PFSK-1 (cell line): ENCODE measurements at regions not wholly inside any gene's neighbourhood (a gene's known extent, or its start where the extent isn't known, plus 50 kb on each side); places are given as distances from the start of the nearest gene placed in this dataset.

Experiments used
- FOXP2 ChIP-seq: optimal IDR thresholded peaks from 2 replicates; pipeline ENCODE3; 2011; ENCODE audit warnings: borderline replicate concordance, control low read depth, inconsistent platforms; ENCODE audit not compliant: insufficient read depth; ENCODE audit errors: extremely low read length, extremely low read depth
- POLR2AphosphoS5 ChIP-seq: IDR thresholded peaks from 2 replicates; pipeline ENCODE4 v1.6.1; 2012; ENCODE audit warnings: low read depth, mild to moderate bottlenecking, control low read depth, low read length, moderate library complexity
- SIN3A ChIP-seq: IDR thresholded peaks from 2 replicates; pipeline ENCODE4 v1.6.1; 2012; ENCODE audit warnings: mild to moderate bottlenecking, low read length, moderate library complexity, borderline replicate concordance; ENCODE audit not compliant: insufficient read depth
- TAF1 ChIP-seq: IDR thresholded peaks from 2 replicates; pipeline ENCODE4 v1.6.1; 2012; ENCODE audit warnings: low read length, control low read depth, borderline replicate concordance; ENCODE audit not compliant: insufficient read depth
- TF ChIP-seq, protein P1 (sequence below), 2 experiments: IDR thresholded peaks; 2 replicates each; pipeline versions ENCODE4 v1.6.1 to v1.8.0; 2011 to 2012; ENCODE audit warnings: low read depth in 2 of 2, low read length in 2 of 2, control low read depth in 1 of 2, inconsistent platforms in 1 of 2, mild to moderate bottlenecking in 1 of 2, moderate library complexity in 1 of 2; ENCODE audit not compliant: insufficient read depth in 1 of 2

DNA sequence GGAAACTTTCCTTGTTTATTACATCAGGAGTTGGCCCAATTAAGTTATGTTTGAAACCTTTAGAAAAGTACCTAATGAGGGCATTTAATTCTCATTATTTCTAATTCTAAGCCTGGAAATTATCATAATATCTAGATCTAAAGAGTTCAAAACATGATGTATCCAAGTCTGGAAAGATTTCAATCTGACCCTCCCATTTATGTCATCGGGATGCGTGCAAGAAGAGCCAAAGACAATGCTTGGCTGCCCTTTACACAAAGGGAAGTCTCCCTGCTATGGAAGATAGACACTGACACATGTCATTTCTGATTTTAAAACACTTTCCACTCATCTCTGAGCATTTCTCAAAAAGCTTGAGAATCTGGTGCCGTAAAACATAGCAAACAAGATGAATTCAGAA is 222.4 kb downstream of the ANTXR2 start:
- no peak for TF ChIP-seq POLR2AphosphoS5
- no peak for TF ChIP-seq SIN3A
- TF ChIP-seq TAF1, result no peak
- TF ChIP-seq, protein P1, sequence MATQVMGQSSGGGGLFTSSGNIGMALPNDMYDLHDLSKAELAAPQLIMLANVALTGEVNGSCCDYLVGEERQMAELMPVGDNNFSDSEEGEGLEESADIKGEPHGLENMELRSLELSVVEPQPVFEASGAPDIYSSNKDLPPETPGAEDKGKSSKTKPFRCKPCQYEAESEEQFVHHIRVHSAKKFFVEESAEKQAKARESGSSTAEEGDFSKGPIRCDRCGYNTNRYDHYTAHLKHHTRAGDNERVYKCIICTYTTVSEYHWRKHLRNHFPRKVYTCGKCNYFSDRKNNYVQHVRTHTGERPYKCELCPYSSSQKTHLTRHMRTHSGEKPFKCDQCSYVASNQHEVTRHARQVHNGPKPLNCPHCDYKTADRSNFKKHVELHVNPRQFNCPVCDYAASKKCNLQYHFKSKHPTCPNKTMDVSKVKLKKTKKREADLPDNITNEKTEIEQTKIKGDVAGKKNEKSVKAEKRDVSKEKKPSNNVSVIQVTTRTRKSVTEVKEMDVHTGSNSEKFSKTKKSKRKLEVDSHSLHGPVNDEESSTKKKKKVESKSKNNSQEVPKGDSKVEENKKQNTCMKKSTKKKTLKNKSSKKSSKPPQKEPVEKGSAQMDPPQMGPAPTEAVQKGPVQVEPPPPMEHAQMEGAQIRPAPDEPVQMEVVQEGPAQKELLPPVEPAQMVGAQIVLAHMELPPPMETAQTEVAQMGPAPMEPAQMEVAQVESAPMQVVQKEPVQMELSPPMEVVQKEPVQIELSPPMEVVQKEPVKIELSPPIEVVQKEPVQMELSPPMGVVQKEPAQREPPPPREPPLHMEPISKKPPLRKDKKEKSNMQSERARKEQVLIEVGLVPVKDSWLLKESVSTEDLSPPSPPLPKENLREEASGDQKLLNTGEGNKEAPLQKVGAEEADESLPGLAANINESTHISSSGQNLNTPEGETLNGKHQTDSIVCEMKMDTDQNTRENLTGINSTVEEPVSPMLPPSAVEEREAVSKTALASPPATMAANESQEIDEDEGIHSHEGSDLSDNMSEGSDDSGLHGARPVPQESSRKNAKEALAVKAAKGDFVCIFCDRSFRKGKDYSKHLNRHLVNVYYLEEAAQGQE (IDR thresholded peaks at IDR 0.05; ENCODE audit: insufficient read depth in 1 of 2, low read depth in 2 of 2, low read length in 2 of 2), result no peak
- no peak for TF ChIP-seq FOXP2
